HG03354 (cell line): ENCODE measurements at regions not wholly inside any gene's neighbourhood (a gene's known extent, or its start where the extent isn't known, plus 50 kb on each side); places are given as distances from the start of the nearest gene placed in this dataset.

Experiments
- ATAC-seq: cut with Tn5 transposase; IDR thresholded peaks from one replicate; pipeline ENCODE4 v1.9.1; 2021; ENCODE audit warnings: mild to moderate bottlenecking; ENCODE audit not compliant: unreplicated experiment, poor library complexity, severe bottlenecking

DNA sequence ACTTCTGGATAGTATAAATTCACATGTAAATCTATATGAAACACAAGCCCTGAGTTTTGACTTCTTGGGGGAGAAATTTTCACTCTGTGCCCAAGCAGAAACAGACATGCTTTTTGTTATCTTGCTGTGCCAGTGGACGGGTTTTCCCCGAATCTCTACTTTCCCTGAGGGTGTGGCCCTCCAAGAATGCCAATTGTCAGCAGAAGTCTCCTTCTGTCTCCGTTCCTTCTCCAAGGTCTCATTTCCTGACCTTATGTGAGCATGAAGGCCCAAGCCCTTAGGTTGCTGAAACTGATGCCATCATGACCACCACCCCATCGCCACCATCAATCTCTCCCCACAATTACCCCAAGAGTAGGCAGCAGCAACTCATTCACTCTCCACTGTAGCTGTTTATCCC, 253.8 kb downstream of the XXYLT1 start:
- ATAC-seq: no peak
